Endodermal cell (in vitro differentiated cells): ENCODE measurements at regions not wholly inside any gene's neighbourhood (a gene's known extent, or its start where the extent isn't known, plus 50 kb on each side); places are given as distances from the start of the nearest gene placed in this dataset.
A peak's percentile ranks its signal among the peaks of the same experiment; 100 is the strongest.

Experiments used
- DNase-seq: peaks from one replicate; pipeline ENCODE4 v3.0.0-alpha.2; 2017
- H3K27ac ChIP-seq: 2 replicates; pipeline ENCODE4 v1.5.1; 2013; ENCODE audit warnings: mild to moderate bottlenecking, low read depth, low read length, moderate library complexity
- H3K27me3 ChIP-seq: 2 replicates; pipeline ENCODE4 v1.6.1; 2013; ENCODE audit warnings: mild to moderate bottlenecking, low read length, moderate library complexity; ENCODE audit not compliant: insufficient read depth, control insufficient read depth, poor library complexity, severe bottlenecking
- H3K36me3 ChIP-seq: 2 replicates; pipeline ENCODE4 v1.7.0; 2013; ENCODE audit warnings: mild to moderate bottlenecking, low read length, moderate library complexity; ENCODE audit not compliant: control insufficient read depth, insufficient read depth
- H3K4me1 ChIP-seq: one replicate; pipeline ENCODE4 v1.7.0; 2013; ENCODE audit warnings: low read length; ENCODE audit not compliant: control insufficient read depth, insufficient read depth
- H3K4me3 ChIP-seq: 2 replicates; pipeline ENCODE4 v1.5.1; 2013; ENCODE audit warnings: mild to moderate bottlenecking, low read length, moderate library complexity
- H3K9ac ChIP-seq: 2 replicates; pipeline ENCODE4 v1.6.1; 2013; ENCODE audit warnings: mild to moderate bottlenecking, low read length, moderate library complexity; ENCODE audit not compliant: poor library complexity, severe bottlenecking; ENCODE audit errors: extremely low read depth
- H3K9me3 ChIP-seq: 2 replicates; pipeline ENCODE4 v1.6.1; 2013; ENCODE audit warnings: mild to moderate bottlenecking, low read length, moderate library complexity; ENCODE audit not compliant: control insufficient read depth
- H3K27ac Mint-ChIP-seq: 2 replicates; pipeline ENCODE4 v1.8.0; 2020; ENCODE audit warnings: mixed read lengths
- H3K27me3 Mint-ChIP-seq: 2 replicates; pipeline ENCODE4 v1.8.0; 2021; ENCODE audit warnings: mild to moderate bottlenecking, mixed read lengths; ENCODE audit not compliant: insufficient read depth
- H3K36me3 Mint-ChIP-seq: 2 replicates; pipeline ENCODE4 v1.8.0; 2020; ENCODE audit warnings: low read depth, mixed read lengths
- H3K4me1 Mint-ChIP-seq: 2 replicates; pipeline ENCODE4 v1.8.0; 2020; ENCODE audit warnings: mixed read lengths
- H3K4me3 Mint-ChIP-seq: 2 replicates; pipeline ENCODE4 v1.8.0; 2020; ENCODE audit warnings: mild to moderate bottlenecking, moderate library complexity, mixed read lengths
- H3K9me3 Mint-ChIP-seq: 2 replicates; pipeline ENCODE4 v1.8.0; 2020; ENCODE audit warnings: mild to moderate bottlenecking, mixed read lengths
- CTCF ChIP-seq: fragments of 200-600 bp; sonication (generic); conservative IDR thresholded peaks from 2 replicates; pipeline ENCODE4 v1.5.0; 2021; ENCODE audit warnings: antibody characterized with exemption, mild to moderate bottlenecking
- WGBS, 2 experiments: methylation state at CpG; one replicate each; pipeline versions ENCODE4 v1.1.5 to v1.1.7; 2013; ENCODE audit warnings: missing lambda C conversion rate in 2 of 2, mixed read lengths in 1 of 2; ENCODE audit not compliant: insufficient coverage in 1 of 2, insufficient read length in 1 of 2; 5-methylcytosine and 5-hydroxymethylcytosine counted together

DNA sequence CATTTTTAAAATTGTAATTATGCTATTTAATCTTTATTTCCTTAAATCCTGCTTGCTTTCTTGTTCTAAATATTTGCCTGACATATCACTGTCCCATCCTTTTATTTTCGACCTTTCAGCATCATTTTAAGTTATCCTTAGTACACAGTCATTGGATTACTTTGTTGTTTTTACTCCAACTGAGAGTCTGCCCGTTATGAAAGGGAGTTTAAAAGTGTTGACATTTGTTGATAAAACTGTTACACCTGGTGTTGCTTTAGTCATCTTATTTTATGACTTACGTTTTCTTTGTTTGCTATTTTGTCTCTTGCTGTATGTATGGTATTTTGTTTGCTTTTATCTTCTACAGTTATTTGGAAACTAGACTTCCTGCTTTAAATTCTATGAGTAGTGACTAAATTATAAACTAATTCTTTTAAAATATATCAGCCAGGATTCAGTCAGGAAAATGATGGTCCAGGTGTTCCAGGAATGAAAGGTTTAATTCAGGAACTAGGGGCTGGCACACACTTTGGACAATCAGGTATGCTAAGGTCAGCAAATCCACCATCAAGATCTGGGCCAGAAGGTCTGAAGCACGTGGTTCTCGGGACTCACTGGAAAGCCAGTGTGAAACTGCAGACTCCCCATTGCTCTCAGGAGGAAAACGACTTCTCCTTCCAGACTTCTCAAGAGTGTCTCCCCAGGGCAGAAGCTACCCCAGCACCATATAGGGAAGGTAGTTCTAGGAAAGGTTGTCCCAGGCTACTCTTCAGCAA lies 86.0 kb downstream of the RASSF10 start:
- Mint-ChIP-seq H3K27ac (no peak overlapping the region), H3K4me3 (no peak overlapping the region), H3K9me3 (peaks cover 13% of the 10 kb centered on the region), H3K27me3 (no peaks in the 10 kb centered on the region), H3K36me3 (peaks cover 3% of the 10 kb centered on the region), H3K4me1 (peaks cover 20% of the 10 kb centered on the region)
- Histone ChIP-seq H3K9ac (no peak overlapping the region), H3K27me3 (no peaks in the 10 kb centered on the region), H3K4me3 (no peak overlapping the region), H3K27ac (no peak overlapping the region), H3K36me3 (no peaks in the 10 kb centered on the region), H3K4me1 (no peaks in the 10 kb centered on the region), H3K9me3 (peaks cover 23% of the 10 kb centered on the region)
- 86 to 90% methylated on average over 2 to 5 of the region's 6 CpGs for WGBS, 2 experiments
- TF ChIP-seq CTCF = no peak
- DNase-seq = no peak

- no peaks in the 10 kb centered on the region for H3K27me3 Mint-ChIP-seq
Observed at GRCh38 chr11:13098063-13098462, 88.9 kb downstream of the RASSF10 start.

GRCh38 chr11:13098616-13099289 lies 89.6 kb downstream of the RASSF10 start:
- H3K27me3 ChIP-seq = no peaks in the 10 kb centered on the region
- Mint-ChIP-seq H3K9me3 (no peaks in the 10 kb centered on the region), H3K36me3 (no peaks in the 10 kb centered on the region), H3K27ac (no peak overlapping the region), H3K4me1 (peaks cover 35% of the 10 kb centered on the region), H3K4me3 (no peak overlapping the region), H3K27me3 (no peaks in the 10 kb centered on the region)
- H3K9ac ChIP-seq = no peak overlapping the region
- no peak for TF ChIP-seq CTCF
- peaks cover 14% of the 10 kb centered on the region for H3K4me1 ChIP-seq
- DNase-seq = no peak
- 60 to 89% methylated on average over 1 to 3 of the region's 3 CpGs for WGBS, 2 experiments
- no peaks in the 10 kb centered on the region for H3K36me3 ChIP-seq
- H3K4me3 ChIP-seq = no peak overlapping the region
- H3K27ac ChIP-seq = no peak overlapping the region
- H3K9me3 ChIP-seq = peaks cover 2% of the 10 kb centered on the region

More at GRCh38 chr11:13098063-13098462, 88.9 kb downstream of the RASSF10 start:
- Histone ChIP-seq H3K9me3 (peaks cover 9% of the 10 kb centered on the region), H3K27me3 (no peaks in the 10 kb centered on the region), H3K4me1 (peaks cover 14% of the 10 kb centered on the region), H3K36me3 (no peaks in the 10 kb centered on the region), H3K4me3 (no peak overlapping the region), H3K9ac (no peak overlapping the region), H3K27ac (peak overlapping the region; percentile 24)
- H3K9me3 Mint-ChIP-seq = peaks cover 5% of the 10 kb centered on the region
- TF ChIP-seq CTCF = no peak
- no peak overlapping the region for H3K27ac Mint-ChIP-seq
- H3K4me1 Mint-ChIP-seq = peaks cover 28% of the 10 kb centered on the region
- 67 to 82% methylated on average over 3 of the region's 3 CpGs for WGBS, 2 experiments
- no peak overlapping the region for H3K4me3 Mint-ChIP-seq
- no peak for DNase-seq
- H3K36me3 Mint-ChIP-seq = no peaks in the 10 kb centered on the region
